ENCODE measurements at regions not wholly inside any gene's neighbourhood (a gene's known extent, or its start where the extent isn't known, plus 50 kb on each side); places are given as distances from the start of the nearest gene placed in this dataset.

DNA sequence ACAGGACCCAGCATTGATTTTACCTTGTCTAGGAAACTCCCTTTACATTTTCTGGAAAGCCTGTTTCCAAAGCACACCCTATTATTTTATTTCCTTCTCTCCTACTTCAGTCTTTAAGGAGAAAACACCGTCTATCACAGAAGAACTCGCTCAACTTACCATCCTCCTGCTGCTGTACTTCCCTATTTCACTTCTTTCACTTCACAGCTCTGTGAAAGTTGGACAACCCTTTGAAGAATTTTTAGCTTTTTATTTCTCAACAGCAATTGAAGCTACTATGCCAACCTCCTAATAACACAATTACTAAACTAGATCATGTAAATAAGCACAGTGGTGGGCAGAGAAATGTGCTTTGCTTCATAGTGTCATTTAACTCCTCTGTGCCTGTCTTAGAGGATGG is 166.5 kb downstream of the TFEC start:
- Histone ChIP-seq H3K4me2 (ENCODE audit: low read length) (no peak overlapping the region), H3K27ac (ENCODE audit: low read depth, low read length, poor library complexity, severe bottlenecking) (no peak overlapping the region), H3K79me2 (ENCODE audit: insufficient read depth, low read depth, low read length) (no peaks in the 10 kb centered on the region), H2AFZ (ENCODE audit: low read length) (no peak overlapping the region), H3K9me3 (ENCODE audit: low read length) (no peaks in the 10 kb centered on the region), H3K36me3 (ENCODE audit: insufficient read depth, low read length) (no peaks in the 10 kb centered on the region), H3K4me3 (ENCODE audit: low read depth, low read length, poor library complexity, severe bottlenecking) (no peak overlapping the region), H3K9me2 (ENCODE audit: insufficient read depth, low read length) (no peaks in the 10 kb centered on the region), H4K20me1 (ENCODE audit: insufficient read depth, low read length) (no peaks in the 10 kb centered on the region), H3K4me1 (ENCODE audit: insufficient read depth, low read length, poor library complexity, severe bottlenecking) (no peaks in the 10 kb centered on the region)
- no TSS peak for BruUV-seq (replicated peaks)
- no peak for DNase-seq (ENCODE audit: low spot score)
- ChIA-PET POLR2A (interaction anchor here (0.6 kb wide), 1 partner anchor 147 kb away, joined by 5 read pairs; no protein-coding TSS in a partner anchor), CTCF (ENCODE audit: unreplicated experiment) (no interaction called here)
- intact Hi-C loops (cut with micrococcal nuclease; ENCODE audit: unreplicated experiment) = no loop called here
- TF ChIP-seq CTCF (conservative IDR thresholded peaks at IDR 0.05; ENCODE audit: low read length) (no peak), EZH2phosphoT487 (IDR thresholded peaks at IDR 0.05; ENCODE audit: borderline replicate concordance, low read depth, low read length) (no peak)

- H3K79me2 ChIP-seq (ENCODE audit: insufficient read depth, low read depth, low read length) = no peaks in the 10 kb centered on the region
- intact Hi-C loops (cut with micrococcal nuclease; ENCODE audit: unreplicated experiment) = no loop called here
- ChIA-PET CTCF (ENCODE audit: unreplicated experiment) (no interaction called here), POLR2A (interaction anchor here (0.6 to 0.7 kb wide), 2 partner anchors 36 to 424 kb away, joined by 3 to 7 read pairs; no protein-coding TSS in a partner anchor)
- H3K9me3 ChIP-seq (ENCODE audit: low read length) = no peaks in the 10 kb centered on the region
- no peaks in the 10 kb centered on the region for H3K36me3 ChIP-seq (ENCODE audit: insufficient read depth, low read length)
- no peaks in the 10 kb centered on the region for H3K4me1 ChIP-seq (ENCODE audit: insufficient read depth, low read length, poor library complexity, severe bottlenecking)
- no peaks in the 10 kb centered on the region for H4K20me1 ChIP-seq (ENCODE audit: insufficient read depth, low read length)
- TF ChIP-seq EZH2phosphoT487 (IDR thresholded peaks at IDR 0.05; ENCODE audit: borderline replicate concordance, low read depth, low read length) = no peak
- TF ChIP-seq CTCF (conservative IDR thresholded peaks at IDR 0.05; ENCODE audit: low read length) = peak; percentile 66
- no peak overlapping the region for H3K4me2 ChIP-seq (ENCODE audit: low read length)
- H2AFZ ChIP-seq (ENCODE audit: low read length) = no peak overlapping the region
- no peak overlapping the region for H3K27ac ChIP-seq (ENCODE audit: low read depth, low read length, poor library complexity, severe bottlenecking)
- no peak overlapping the region for H3K4me3 ChIP-seq (ENCODE audit: low read depth, low read length, poor library complexity, severe bottlenecking)
- BruUV-seq (replicated peaks) = no TSS peak
- H3K9me2 ChIP-seq (ENCODE audit: insufficient read depth, low read length) = no peaks in the 10 kb centered on the region
- DNase-seq (ENCODE audit: low spot score) = peak; percentile 27
Measured at GRCh38 chr7:115851291-115851690, 179.3 kb downstream of the TFEC start.

- DNase-seq (ENCODE audit: low spot score) = no peak
- no peak overlapping the region for H2AFZ ChIP-seq (ENCODE audit: low read length)
- no peak overlapping the region for H3K4me2 ChIP-seq (ENCODE audit: low read length)
- ChIA-PET POLR2A (interaction anchor here (0.6 to 0.7 kb wide), 2 partner anchors 36 to 424 kb away, joined by 3 to 7 read pairs; no protein-coding TSS in a partner anchor), CTCF (ENCODE audit: unreplicated experiment) (no interaction called here)
- H3K4me3 ChIP-seq (ENCODE audit: low read depth, low read length, poor library complexity, severe bottlenecking) = no peak overlapping the region
- H3K79me2 ChIP-seq (ENCODE audit: insufficient read depth, low read depth, low read length) = no peaks in the 10 kb centered on the region
- H3K36me3 ChIP-seq (ENCODE audit: insufficient read depth, low read length) = no peaks in the 10 kb centered on the region
- no peak overlapping the region for H3K27ac ChIP-seq (ENCODE audit: low read depth, low read length, poor library complexity, severe bottlenecking)
- no peaks in the 10 kb centered on the region for H3K9me2 ChIP-seq (ENCODE audit: insufficient read depth, low read length)
- intact Hi-C loops (cut with micrococcal nuclease; ENCODE audit: unreplicated experiment) = no loop called here
- H4K20me1 ChIP-seq (ENCODE audit: insufficient read depth, low read length) = no peaks in the 10 kb centered on the region
- no peaks in the 10 kb centered on the region for H3K9me3 ChIP-seq (ENCODE audit: low read length)
- TF ChIP-seq EZH2phosphoT487 (IDR thresholded peaks at IDR 0.05; ENCODE audit: borderline replicate concordance, low read depth, low read length) (no peak), CTCF (conservative IDR thresholded peaks at IDR 0.05; ENCODE audit: low read length) (no peak)
- no TSS peak for BruUV-seq (replicated peaks)
- no peaks in the 10 kb centered on the region for H3K4me1 ChIP-seq (ENCODE audit: insufficient read depth, low read length, poor library complexity, severe bottlenecking)
Measured at GRCh38 chr7:115850774-115851173, 179.8 kb downstream of the TFEC start.
